ENCODE measurements at regions not wholly inside any gene's neighbourhood (a gene's known extent, or its start where the extent isn't known, plus 50 kb on each side); places are given as distances from the start of the nearest gene placed in this dataset.

DNA sequence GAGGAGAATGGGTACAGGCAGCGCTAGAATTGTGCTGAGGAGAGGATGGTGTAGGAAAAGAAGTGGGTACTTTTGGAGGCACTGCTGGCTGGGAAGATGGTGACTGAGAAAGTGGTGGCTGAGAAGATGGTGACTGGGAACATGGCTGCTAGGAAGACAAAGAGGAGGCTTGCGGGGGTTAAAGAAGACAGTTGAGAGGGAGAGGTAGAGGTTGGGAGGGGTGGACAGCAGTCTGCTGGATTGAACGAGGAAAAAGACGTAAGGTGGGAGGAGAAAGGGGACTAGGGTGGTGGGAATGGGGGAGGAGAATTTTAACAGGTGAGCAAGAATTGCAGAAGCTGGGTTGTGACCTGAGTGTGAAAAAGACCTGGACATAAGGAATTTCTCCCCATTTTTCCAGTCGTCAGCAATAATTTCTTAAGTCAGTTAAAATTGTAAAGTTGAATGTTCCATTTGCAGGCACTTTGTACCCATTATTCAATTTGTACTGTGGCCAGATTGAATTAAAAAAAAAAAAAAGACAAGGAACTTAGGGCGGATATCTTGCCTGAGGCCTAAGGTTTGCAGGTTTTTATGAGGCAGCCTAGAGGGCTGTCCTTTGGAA is 2450.0 kb downstream of the TP53TG3F start:
- no peaks in the 10 kb centered on the region for H3K9me3 ChIP-seq (ENCODE audit: control insufficient read depth, insufficient read depth, low read depth, low read length)
- no peaks in the 10 kb centered on the region for H3K36me3 ChIP-seq (ENCODE audit: control insufficient read depth in 2 of 2, insufficient read depth in 1 of 2, low read length in 2 of 2)
- H3K4me1 ChIP-seq (ENCODE audit: control insufficient read depth, insufficient read depth, low read length) = no peaks in the 10 kb centered on the region
- CTCF ChIA-PET = interaction anchor here (1.0 kb wide), 1 partner anchor 22 kb away, joined by 3 read pairs; no protein-coding TSS in a partner anchor
- H3K27ac ChIP-seq (ENCODE audit: extremely low read depth, low read depth, low read length) = no peak overlapping the region
- no peak for TF ChIP-seq ZNF558 (tag by site-specific recombination; IDR thresholded peaks at IDR 0.05)
- TF ChIP-seq, protein P1, sequence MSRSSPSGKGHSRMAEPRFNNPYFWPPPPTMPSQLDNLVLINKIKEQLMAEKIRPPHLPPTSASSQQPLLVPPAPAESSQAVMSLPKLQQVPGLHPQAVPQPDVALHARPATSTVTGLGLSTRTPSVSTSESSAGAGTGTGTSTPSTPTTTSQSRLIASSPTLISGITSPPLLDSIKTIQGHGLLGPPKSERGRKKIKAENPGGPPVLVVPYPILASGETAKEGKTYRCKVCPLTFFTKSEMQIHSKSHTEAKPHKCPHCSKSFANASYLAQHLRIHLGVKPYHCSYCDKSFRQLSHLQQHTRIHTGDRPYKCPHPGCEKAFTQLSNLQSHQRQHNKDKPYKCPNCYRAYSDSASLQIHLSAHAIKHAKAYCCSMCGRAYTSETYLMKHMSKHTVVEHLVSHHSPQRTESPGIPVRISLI (tag by site-specific recombination; IDR thresholded peaks at IDR 0.05) = no peak
- TF ChIP-seq, protein P2, sequence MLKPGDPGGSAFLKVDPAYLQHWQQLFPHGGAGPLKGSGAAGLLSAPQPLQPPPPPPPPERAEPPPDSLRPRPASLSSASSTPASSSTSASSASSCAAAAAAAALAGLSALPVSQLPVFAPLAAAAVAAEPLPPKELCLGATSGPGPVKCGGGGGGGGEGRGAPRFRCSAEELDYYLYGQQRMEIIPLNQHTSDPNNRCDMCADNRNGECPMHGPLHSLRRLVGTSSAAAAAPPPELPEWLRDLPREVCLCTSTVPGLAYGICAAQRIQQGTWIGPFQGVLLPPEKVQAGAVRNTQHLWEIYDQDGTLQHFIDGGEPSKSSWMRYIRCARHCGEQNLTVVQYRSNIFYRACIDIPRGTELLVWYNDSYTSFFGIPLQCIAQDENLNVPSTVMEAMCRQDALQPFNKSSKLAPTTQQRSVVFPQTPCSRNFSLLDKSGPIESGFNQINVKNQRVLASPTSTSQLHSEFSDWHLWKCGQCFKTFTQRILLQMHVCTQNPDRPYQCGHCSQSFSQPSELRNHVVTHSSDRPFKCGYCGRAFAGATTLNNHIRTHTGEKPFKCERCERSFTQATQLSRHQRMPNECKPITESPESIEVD (tag by site-specific recombination; IDR thresholded peaks at IDR 0.05) = no peak
- TF ChIP-seq PRDM2 (tag by site-specific recombination; IDR thresholded peaks at IDR 0.05; ENCODE audit: borderline replicate concordance) = no peak
- no peak for TF ChIP-seq ZNF529 (tag by site-specific recombination; IDR thresholded peaks at IDR 0.05; ENCODE audit: insufficient replicate concordance)
- no peak for TF ChIP-seq ZFP3 (tag by site-specific recombination; IDR thresholded peaks at IDR 0.05; ENCODE audit: low read depth)
- no peak for TF ChIP-seq ZSCAN18 (tag by site-specific recombination; IDR thresholded peaks at IDR 0.05)
- TF ChIP-seq ZNF660 (tag by site-specific recombination; IDR thresholded peaks at IDR 0.05) = no peak
- no peak overlapping the region for H3K4me3 ChIP-seq (ENCODE audit: low read depth, low read length)
- POLR2A ChIA-PET = no interaction called here

DNA sequence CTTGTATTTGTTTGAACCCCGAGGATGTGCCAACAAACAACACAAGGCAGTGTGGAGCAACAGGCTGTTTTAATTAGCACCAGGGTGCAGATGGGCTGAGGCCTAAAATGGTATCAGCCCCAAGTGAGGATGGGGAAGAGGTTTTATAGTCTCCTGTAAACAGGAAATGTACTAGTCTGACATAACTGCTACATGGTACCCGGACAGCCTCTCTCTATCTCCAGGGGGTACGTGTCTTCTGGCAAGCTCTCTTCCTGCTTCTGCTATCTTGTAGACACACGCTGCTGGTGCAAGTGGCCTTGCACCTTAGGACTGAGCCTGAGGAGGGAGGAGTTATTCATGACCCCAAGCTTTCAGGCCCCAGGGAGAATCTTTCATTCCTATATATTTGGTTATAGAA is 2451.0 kb downstream of the TP53TG3F start:
- ChIA-PET CTCF (interaction anchor here (0.5 kb wide), 1 partner anchor 10 kb away, joined by 5 read pairs; no protein-coding TSS in a partner anchor), POLR2A (no interaction called here)
- H3K36me3 ChIP-seq (ENCODE audit: control insufficient read depth in 2 of 2, insufficient read depth in 1 of 2, low read length in 2 of 2) = no peaks in the 10 kb centered on the region
- no peak overlapping the region for H3K27ac ChIP-seq (ENCODE audit: extremely low read depth, low read depth, low read length)
- H3K9me3 ChIP-seq (ENCODE audit: control insufficient read depth, insufficient read depth, low read depth, low read length) = no peaks in the 10 kb centered on the region
- H3K4me3 ChIP-seq (ENCODE audit: low read depth, low read length) = no peak overlapping the region
- no peaks in the 10 kb centered on the region for H3K4me1 ChIP-seq (ENCODE audit: control insufficient read depth, insufficient read depth, low read length)
- TF ChIP-seq ZSCAN18 (tag by site-specific recombination; IDR thresholded peaks at IDR 0.05) (no peak), ZNF600 (tag by site-specific recombination; IDR thresholded peaks at IDR 0.05) (no peak), ZBTB20 (tag by site-specific recombination; IDR thresholded peaks at IDR 0.05) (no peak), KLF16 (tag by site-specific recombination; IDR thresholded peaks at IDR 0.05) (no peak), ZNF629 (tag by site-specific recombination; IDR thresholded peaks at IDR 0.05) (no peak), KLF1 (tag by site-specific recombination; IDR thresholded peaks at IDR 0.05) (no peak), ZNF366 (tag by site-specific recombination; conservative IDR thresholded peaks at IDR 0.05) (no peak), ZNF404 (tag by site-specific recombination; IDR thresholded peaks at IDR 0.05) (no peak)
- TF ChIP-seq, protein P1 (tag by site-specific recombination; IDR thresholded peaks at IDR 0.05) = no peak
- TF ChIP-seq, protein P3, sequence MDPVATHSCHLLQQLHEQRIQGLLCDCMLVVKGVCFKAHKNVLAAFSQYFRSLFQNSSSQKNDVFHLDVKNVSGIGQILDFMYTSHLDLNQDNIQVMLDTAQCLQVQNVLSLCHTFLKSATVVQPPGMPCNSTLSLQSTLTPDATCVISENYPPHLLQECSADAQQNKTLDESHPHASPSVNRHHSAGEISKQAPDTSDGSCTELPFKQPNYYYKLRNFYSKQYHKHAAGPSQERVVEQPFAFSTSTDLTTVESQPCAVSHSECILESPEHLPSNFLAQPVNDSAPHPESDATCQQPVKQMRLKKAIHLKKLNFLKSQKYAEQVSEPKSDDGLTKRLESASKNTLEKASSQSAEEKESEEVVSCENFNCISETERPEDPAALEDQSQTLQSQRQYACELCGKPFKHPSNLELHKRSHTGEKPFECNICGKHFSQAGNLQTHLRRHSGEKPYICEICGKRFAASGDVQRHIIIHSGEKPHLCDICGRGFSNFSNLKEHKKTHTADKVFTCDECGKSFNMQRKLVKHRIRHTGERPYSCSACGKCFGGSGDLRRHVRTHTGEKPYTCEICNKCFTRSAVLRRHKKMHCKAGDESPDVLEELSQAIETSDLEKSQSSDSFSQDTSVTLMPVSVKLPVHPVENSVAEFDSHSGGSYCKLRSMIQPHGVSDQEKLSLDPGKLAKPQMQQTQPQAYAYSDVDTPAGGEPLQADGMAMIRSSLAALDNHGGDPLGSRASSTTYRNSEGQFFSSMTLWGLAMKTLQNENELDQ (tag by site-specific recombination; IDR thresholded peaks at IDR 0.05; ENCODE audit: low read depth) = no peak
